ENCODE measurements at regions not wholly inside any gene's neighbourhood (a gene's known extent, or its start where the extent isn't known, plus 50 kb on each side); places are given as distances from the start of the nearest gene placed in this dataset.

DNA sequence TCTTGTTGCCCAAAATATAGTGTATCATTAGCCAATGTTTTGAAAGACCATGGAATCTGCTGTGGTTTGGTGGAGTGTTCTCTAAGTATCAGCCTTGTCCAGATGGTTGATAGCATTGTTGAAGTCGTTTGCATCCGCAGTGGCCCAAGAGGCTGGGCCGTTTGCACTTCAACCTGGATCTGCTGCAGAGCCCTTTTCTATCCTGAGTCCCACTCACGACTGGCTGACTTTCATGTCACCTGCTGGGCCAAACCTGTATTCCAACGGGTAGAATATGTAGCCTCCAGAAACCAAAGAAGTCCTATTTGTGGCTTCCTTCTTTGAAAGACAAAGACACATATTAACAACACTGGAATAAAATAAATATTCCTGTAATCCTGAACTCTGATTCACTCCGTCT lies 1154.1 kb downstream of the RPIA start:
- Histone ChIP-seq H3K4me3 (ENCODE audit: control insufficient read depth in 1 of 2, extremely low read depth in 1 of 2, low read length in 1 of 2) (no peak overlapping the region), H3K36me3 (ENCODE audit: control insufficient read depth in 2 of 2, extremely low read depth in 1 of 2, insufficient read depth in 1 of 2, low read length in 1 of 2) (no peaks in the 10 kb centered on the region), H3K27me3 (replicated peaks in 1 of 2; ENCODE audit: control insufficient read depth in 2 of 2, extremely low read depth in 1 of 2, insufficient read depth in 2 of 2, low read length in 1 of 2) (peaks cover 2% of the 10 kb centered on the region in 2 experiments), H3K27ac (ENCODE audit: low read length) (no peak overlapping the region), H3K4me1 (ENCODE audit: control insufficient read depth in 1 of 2, extremely low read depth in 1 of 2, insufficient read depth in 2 of 2, low read length in 2 of 2) (no peaks in the 10 kb centered on the region), H3K9me3 (peaks cover 5% of the 10 kb centered on the region)
- H3K4me3 Mint-ChIP-seq, result no peak overlapping the region
- no peak for ATAC-seq (replicated peaks in 1 of 4)
- ChIA-PET CTCF (no interaction called here), POLR2A (no interaction called here)
- H3K36me3 Mint-ChIP-seq, result peaks cover 4% of the 10 kb centered on the region
- no peak overlapping the region for H3K27ac Mint-ChIP-seq
- peaks cover 8 to 20% (median 13%) of the 10 kb centered on the region in 3 donors for H3K9me3 Mint-ChIP-seq
- no peak for DNase-seq
- WGBS (ENCODE audit: insufficient coverage), result 65% methylated on average over 6 of the region's 6 CpGs
- H3K4me1 Mint-ChIP-seq, result no peaks in the 10 kb centered on the region
- H3K27me3 Mint-ChIP-seq, result peaks cover 3 to 7% of the 10 kb centered on the region in 2 donors

DNA sequence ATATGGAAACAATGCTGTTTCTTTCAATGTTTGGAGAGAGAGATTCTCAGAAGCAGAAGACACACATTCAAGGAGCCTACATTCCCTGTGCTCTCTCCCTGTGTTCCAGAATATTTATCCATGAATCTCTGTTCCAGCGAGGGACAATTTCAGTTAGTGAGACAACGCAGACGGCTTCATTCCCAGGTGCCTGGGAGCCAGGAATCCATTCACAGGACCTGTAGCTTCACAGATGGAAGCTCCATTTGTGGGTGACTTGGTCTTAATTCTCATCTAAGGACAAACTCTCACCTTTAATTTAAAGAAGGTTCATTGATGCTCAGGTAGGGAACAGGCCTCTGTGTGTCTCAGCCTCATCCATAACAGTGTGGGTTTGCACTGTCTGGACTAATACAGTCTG lies 1156.6 kb downstream of the RPIA start:
- H3K4me3 ChIP-seq (ENCODE audit: control insufficient read depth in 1 of 2, extremely low read depth in 1 of 2, low read length in 1 of 2), result no peak overlapping the region
- ATAC-seq (replicated peaks in 1 of 4) (no peak), DNase-seq (no peak)
- H3K36me3 ChIP-seq (ENCODE audit: control insufficient read depth in 2 of 2, extremely low read depth in 1 of 2, insufficient read depth in 1 of 2, low read length in 1 of 2), result no peaks in the 10 kb centered on the region
- no peak overlapping the region for H3K27ac ChIP-seq (ENCODE audit: low read length)
- Mint-ChIP-seq H3K27ac (no peak overlapping the region), H3K4me3 (no peak overlapping the region), H3K4me1 (no peaks in the 10 kb centered on the region), H3K36me3 (no peaks in the 10 kb centered on the region), H3K27me3 (peaks cover 5 to 7% of the 10 kb centered on the region in 2 donors), H3K9me3 (peaks cover 4 to 8% (median 4%) of the 10 kb centered on the region in 3 donors)
- CTCF ChIA-PET, result no interaction called here
- WGBS (ENCODE audit: insufficient coverage), result 84% methylated on average over 3 of the region's 3 CpGs
- H3K9me3 ChIP-seq, result no peaks in the 10 kb centered on the region
- H3K4me1 ChIP-seq (ENCODE audit: control insufficient read depth in 1 of 2, extremely low read depth in 1 of 2, insufficient read depth in 2 of 2, low read length in 2 of 2), result no peaks in the 10 kb centered on the region
- POLR2A ChIA-PET, result no interaction called here
- peaks cover 2% of the 10 kb centered on the region in 2 experiments for H3K27me3 ChIP-seq (replicated peaks in 1 of 2; ENCODE audit: control insufficient read depth in 2 of 2, extremely low read depth in 1 of 2, insufficient read depth in 2 of 2, low read length in 1 of 2)

DNA sequence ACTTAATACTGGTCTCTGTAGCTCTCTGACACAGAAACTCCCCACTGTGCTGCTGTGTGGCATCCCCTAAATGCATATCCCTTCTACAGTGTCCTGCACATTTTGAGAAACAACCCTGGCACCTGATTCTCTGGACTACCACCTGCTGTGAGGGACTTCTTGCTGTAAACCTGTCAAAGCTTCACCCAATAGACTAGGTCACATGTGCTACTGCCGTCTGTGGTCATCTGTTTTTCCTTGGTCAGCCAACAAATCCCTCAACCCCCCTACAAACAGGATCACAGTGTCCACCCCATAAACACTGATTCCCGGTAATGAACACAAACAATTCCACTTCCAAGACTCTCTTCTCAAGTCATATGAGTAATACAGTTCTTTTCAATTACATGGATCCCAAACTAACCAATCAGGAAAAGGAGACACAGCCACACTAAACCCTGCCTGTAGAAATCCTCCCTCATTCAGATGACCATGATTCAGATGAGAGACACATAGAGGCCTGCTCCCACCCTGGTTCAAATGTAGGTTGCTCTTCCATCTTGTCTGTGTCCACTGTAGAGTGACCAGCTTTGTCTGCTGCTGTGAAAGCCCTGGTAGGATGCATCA lies 1157.4 kb downstream of the RPIA start:
- Histone ChIP-seq H3K36me3 (ENCODE audit: control insufficient read depth in 2 of 2, extremely low read depth in 1 of 2, insufficient read depth in 1 of 2, low read length in 1 of 2) (no peaks in the 10 kb centered on the region), H3K27ac (ENCODE audit: low read length) (no peak overlapping the region), H3K27me3 (replicated peaks in 1 of 2; ENCODE audit: control insufficient read depth in 2 of 2, extremely low read depth in 1 of 2, insufficient read depth in 2 of 2, low read length in 1 of 2) (peaks cover 2% of the 10 kb centered on the region in 2 experiments), H3K4me1 (ENCODE audit: control insufficient read depth in 1 of 2, extremely low read depth in 1 of 2, insufficient read depth in 2 of 2, low read length in 2 of 2) (no peaks in the 10 kb centered on the region), H3K4me3 (ENCODE audit: control insufficient read depth in 1 of 2, extremely low read depth in 1 of 2, low read length in 1 of 2) (no peak overlapping the region), H3K9me3 (no peaks in the 10 kb centered on the region)
- CTCF ChIA-PET, result no interaction called here
- Mint-ChIP-seq H3K27ac (no peak overlapping the region), H3K27me3 (peaks cover 5 to 7% of the 10 kb centered on the region in 2 donors), H3K4me1 (no peaks in the 10 kb centered on the region), H3K36me3 (no peaks in the 10 kb centered on the region), H3K9me3 (peaks cover under 1 to 8% (median 4%) of the 10 kb centered on the region in 3 donors), H3K4me3 (no peak overlapping the region)
- POLR2A ChIA-PET, result no interaction called here
- WGBS (ENCODE audit: insufficient coverage), result 53% methylated on average over 2 of the region's 2 CpGs
- DNase-seq (no peak), ATAC-seq (replicated peaks in 1 of 4) (no peak)

DNA sequence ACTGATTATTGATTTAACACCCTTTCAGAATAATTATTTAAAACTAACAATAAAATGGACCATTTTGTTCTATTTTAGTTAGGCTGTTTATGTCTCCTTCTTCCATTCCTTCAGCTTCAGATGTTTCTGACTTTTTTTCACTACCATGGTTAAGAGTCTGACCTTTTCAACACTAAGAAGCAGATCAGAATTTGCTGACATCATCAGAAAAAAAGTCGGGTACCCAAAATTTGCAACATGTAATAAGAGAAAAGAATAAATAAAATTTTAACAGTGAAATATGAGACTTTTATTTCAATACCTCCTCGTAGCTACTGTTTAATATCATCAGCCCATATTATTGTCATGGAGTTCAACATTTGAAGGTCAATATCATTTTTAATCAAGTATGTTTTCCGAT lies 1158.3 kb downstream of the RPIA start:
- Mint-ChIP-seq H3K9me3 (peaks cover 0 to 7% (median 4%) of the 10 kb centered on the region in 3 donors), H3K27ac (no peak overlapping the region), H3K4me3 (no peak overlapping the region), H3K36me3 (no peaks in the 10 kb centered on the region), H3K27me3 (peaks cover 5 to 7% of the 10 kb centered on the region in 2 donors), H3K4me1 (no peaks in the 10 kb centered on the region)
- Histone ChIP-seq H3K4me3 (ENCODE audit: control insufficient read depth in 1 of 2, extremely low read depth in 1 of 2, low read length in 1 of 2) (no peak overlapping the region), H3K27me3 (replicated peaks in 1 of 2; ENCODE audit: control insufficient read depth in 2 of 2, extremely low read depth in 1 of 2, insufficient read depth in 2 of 2, low read length in 1 of 2) (peaks cover 2% of the 10 kb centered on the region in 2 experiments), H3K9me3 (no peaks in the 10 kb centered on the region), H3K36me3 (ENCODE audit: control insufficient read depth in 2 of 2, extremely low read depth in 1 of 2, insufficient read depth in 1 of 2, low read length in 1 of 2) (no peaks in the 10 kb centered on the region), H3K4me1 (ENCODE audit: control insufficient read depth in 1 of 2, extremely low read depth in 1 of 2, insufficient read depth in 2 of 2, low read length in 2 of 2) (no peaks in the 10 kb centered on the region), H3K27ac (ENCODE audit: low read length) (no peak overlapping the region)
- CTCF ChIA-PET, result no interaction called here
- POLR2A ChIA-PET, result no interaction called here
- no CpG with 5 or more reads among the region's 3 CpGs for WGBS (ENCODE audit: insufficient coverage)
- DNase-seq (no peak), ATAC-seq (replicated peaks in 1 of 4) (no peak)

DNA sequence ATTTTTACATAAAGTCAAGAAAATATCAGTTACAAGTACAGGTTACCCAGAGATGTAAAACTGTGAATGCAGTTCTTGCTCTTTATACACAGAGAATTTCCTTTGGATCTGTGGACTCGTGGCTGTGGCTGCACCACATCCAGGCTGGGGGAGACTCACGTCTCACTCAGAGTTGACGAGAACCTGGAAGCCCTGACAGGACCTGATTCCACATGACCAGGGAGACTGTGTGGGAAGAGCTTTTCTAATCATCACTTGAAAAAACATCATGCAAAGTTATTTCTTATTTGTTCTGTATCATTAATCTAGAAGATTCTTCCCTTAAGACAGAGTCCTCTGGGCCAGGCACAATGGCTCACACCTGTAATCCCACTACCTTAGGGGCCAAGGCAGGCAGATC lies 1159.0 kb downstream of the RPIA start:
- Histone ChIP-seq H3K9me3 (no peaks in the 10 kb centered on the region), H3K4me3 (ENCODE audit: control insufficient read depth in 1 of 2, extremely low read depth in 1 of 2, low read length in 1 of 2) (no peak overlapping the region), H3K36me3 (ENCODE audit: control insufficient read depth in 2 of 2, extremely low read depth in 1 of 2, insufficient read depth in 1 of 2, low read length in 1 of 2) (no peaks in the 10 kb centered on the region), H3K4me1 (ENCODE audit: control insufficient read depth in 1 of 2, extremely low read depth in 1 of 2, insufficient read depth in 2 of 2, low read length in 2 of 2) (no peaks in the 10 kb centered on the region), H3K27me3 (replicated peaks in 1 of 2; ENCODE audit: control insufficient read depth in 2 of 2, extremely low read depth in 1 of 2, insufficient read depth in 2 of 2, low read length in 1 of 2) (peaks cover 2% of the 10 kb centered on the region in 2 experiments), H3K27ac (ENCODE audit: low read length) (no peak overlapping the region)
- Mint-ChIP-seq H3K9me3 (peaks cover 0 to 6% (median 4%) of the 10 kb centered on the region in 3 donors), H3K27me3 (peaks cover 5 to 7% of the 10 kb centered on the region in 2 donors), H3K27ac (no peak overlapping the region), H3K4me1 (no peaks in the 10 kb centered on the region), H3K4me3 (no peak overlapping the region), H3K36me3 (no peaks in the 10 kb centered on the region)
- CTCF ChIA-PET, result no interaction called here
- no peak for DNase-seq
- POLR2A ChIA-PET, result no interaction called here
- ATAC-seq (replicated peaks in 1 of 4), result no peak
- 73% methylated on average over 3 of the region's 3 CpGs for WGBS (ENCODE audit: insufficient coverage)

DNA sequence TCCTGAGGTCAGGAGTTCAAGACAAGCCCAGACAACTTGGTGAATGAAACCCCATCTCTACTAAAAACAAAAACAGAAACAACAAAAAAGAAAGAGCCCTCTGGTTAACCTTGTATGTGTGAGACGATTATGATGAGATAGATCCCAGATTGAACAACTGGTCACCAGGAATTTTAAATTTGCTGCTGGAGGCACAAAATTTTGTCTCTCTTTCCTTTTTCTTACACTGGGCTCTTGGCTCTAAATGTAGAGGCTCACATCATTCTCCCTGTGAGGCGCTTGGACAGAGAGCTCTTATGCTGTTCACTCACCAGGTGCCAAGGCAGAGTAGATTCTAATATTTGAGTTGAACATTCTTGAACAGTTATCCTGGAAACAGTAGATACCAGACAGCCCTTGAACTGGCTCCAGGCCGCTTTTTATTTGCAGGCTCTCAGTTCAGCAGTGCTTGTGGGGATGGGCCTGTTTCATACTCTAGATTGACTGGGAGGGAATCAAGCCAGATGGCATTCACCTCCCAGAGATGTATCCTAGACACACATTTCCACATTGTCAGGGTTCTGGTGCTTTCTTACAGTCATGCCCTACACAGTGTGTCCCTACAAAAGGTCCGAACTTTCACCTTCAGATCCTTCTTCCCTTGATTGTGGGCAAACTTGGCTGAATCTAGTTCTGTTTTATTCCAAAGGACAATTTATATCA lies 1159.6 kb downstream of the RPIA start:
- CTCF ChIA-PET, result no interaction called here
- H3K9me3 ChIP-seq, result no peaks in the 10 kb centered on the region
- H3K4me3 Mint-ChIP-seq, result no peak overlapping the region
- no peak overlapping the region for H3K27ac Mint-ChIP-seq
- no peak for DNase-seq
- no peaks in the 10 kb centered on the region for H3K4me1 Mint-ChIP-seq
- peaks cover 0 to 2% of the 10 kb centered on the region in 2 experiments for H3K27me3 ChIP-seq (replicated peaks in 1 of 2; ENCODE audit: control insufficient read depth in 2 of 2, extremely low read depth in 1 of 2, insufficient read depth in 2 of 2, low read length in 1 of 2)
- no peak for ATAC-seq (replicated peaks in 1 of 4)
- no peak overlapping the region for H3K4me3 ChIP-seq (ENCODE audit: control insufficient read depth in 1 of 2, extremely low read depth in 1 of 2, low read length in 1 of 2)
- H3K36me3 Mint-ChIP-seq, result no peaks in the 10 kb centered on the region
- H3K27ac ChIP-seq (ENCODE audit: low read length), result no peak overlapping the region
- WGBS (ENCODE audit: insufficient coverage), result 93% methylated on average over 3 of the region's 4 CpGs
- H3K9me3 Mint-ChIP-seq, result peaks cover 0 to 6% (median 4%) of the 10 kb centered on the region in 3 donors
- no peaks in the 10 kb centered on the region for H3K36me3 ChIP-seq (ENCODE audit: control insufficient read depth in 2 of 2, extremely low read depth in 1 of 2, insufficient read depth in 1 of 2, low read length in 1 of 2)
- POLR2A ChIA-PET, result no interaction called here
- H3K4me1 ChIP-seq (ENCODE audit: control insufficient read depth in 1 of 2, extremely low read depth in 1 of 2, insufficient read depth in 2 of 2, low read length in 2 of 2), result no peaks in the 10 kb centered on the region
- H3K27me3 Mint-ChIP-seq, result peaks cover 4 to 7% of the 10 kb centered on the region in 2 donors
